Activated CD4-positive, alpha-beta T cell treated with anti-CD3 and anti-CD28 coated beads, Interleukin-2, amount 50 U/mL, for 48 hours (primary cell): ENCODE measurements at regions not wholly inside any gene's neighbourhood (a gene's known extent, or its start where the extent isn't known, plus 50 kb on each side); places are given as distances from the start of the nearest gene placed in this dataset.
A peak's percentile ranks its signal among the peaks of the same experiment; 100 is the strongest.

ENCODE experiments used
- DNase-seq, 2 experiments: peaks; one replicate each; pipeline ENCODE4 v3.0.0-alpha.2; 2020

- DNase-seq: no peak
These were observed 514.6 kb upstream of the FBXO33 start for GRCh38 chr14:39946807-39947206.

DNA sequence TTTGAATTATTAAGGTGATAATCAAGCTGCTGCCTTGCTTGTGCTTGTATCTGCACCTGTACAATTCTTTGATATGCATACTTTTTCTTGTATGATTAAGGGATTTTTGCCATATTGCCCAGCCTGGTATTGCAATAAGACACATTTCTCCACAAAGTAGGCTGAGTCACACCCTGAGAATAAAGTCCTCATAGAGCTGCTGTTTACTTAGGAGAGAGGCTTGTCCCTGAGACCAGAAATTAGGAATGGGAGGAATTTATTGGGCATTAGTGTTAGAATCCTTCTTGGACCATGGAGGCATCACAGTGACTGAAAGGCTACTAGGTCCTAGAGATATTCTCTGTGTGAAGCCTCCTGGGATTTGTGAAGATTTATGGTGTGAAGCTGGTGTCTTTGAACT lies 506.8 kb upstream of the FBXO33 start:
- no peak for DNase-seq

DNA sequence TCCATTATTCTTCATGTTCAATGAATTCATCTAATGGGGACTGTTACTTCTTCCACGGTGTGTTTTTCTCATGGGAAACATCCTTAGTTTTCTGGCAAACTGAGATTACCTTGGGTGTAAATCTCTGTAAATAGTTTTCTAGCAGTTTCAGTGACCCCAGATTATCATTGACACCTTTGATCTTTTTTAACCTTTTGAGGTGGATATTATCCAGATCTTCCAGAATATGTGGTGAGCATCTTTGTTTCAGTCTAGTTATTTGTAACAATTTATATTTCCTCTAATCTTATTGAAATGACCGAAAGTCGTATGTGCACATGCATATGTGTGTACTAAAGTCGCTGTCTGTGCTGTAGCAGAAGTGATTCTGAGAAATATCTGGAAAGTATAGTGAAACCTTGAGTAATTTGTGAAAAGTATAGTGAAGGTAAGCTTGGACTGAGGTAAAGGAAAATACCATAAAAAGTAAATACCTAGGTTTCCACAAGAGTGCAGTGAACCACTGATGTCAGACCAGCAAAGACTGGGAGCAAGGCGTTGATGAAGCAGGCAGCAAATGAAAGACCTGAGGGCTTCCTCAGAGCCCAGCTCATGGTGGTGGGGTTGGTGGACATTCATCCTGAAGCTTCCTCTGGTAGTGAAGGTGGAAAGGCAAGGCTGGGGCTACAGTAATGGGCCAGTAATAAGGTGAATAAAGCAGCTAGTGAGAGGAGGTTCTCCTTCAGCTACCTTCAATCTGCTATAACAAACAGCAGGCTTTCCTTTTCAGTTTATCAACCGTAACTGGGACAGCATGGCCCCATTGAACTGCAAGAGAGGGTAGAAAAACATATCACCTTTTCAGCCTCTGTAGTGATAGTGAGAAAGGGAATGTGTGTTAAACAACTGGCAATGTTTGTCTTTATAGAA lies 480.2 kb upstream of the FBXO33 start:
- DNase-seq: peak in 1 of 2 experiments; percentile 4

DNA sequence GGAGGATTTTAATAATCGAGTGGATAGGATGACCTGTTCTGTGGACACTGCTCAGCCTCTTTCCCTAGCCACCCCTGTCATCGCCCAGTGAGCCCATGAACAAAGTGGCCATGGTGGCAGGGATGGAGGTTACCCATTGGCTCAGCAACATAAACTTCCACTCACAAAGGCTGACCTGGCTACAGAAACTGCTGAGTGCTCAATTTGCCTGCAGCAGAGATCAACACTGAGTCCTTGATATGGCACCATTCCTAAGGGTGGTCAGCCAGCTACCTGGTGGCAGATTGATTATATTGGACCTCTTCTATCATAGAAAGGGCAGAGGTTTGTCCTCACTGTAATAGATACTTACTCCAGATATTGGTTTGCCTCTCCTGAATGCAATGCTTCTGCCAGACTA lies 465.4 kb upstream of the FBXO33 start:
- DNase-seq: no peak

DNA sequence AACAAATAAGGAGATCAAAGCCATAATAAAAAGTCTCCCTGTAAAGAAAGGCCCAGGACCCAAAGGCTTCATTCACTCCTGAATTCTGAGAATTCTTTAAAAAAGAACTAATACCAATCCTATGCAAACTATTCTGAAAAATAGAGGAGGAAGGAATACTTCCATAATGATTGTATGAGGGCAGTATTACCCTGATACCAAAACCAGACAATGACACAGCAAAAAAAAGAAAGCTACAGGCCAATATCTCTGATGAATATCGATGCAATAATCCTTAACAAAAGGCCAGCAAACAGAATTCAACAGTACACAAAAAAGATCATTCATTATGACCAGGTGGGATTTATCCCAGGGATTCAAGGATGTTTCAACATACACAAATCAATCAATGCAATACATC lies 457.8 kb upstream of the FBXO33 start:
- no peak for DNase-seq

DNA sequence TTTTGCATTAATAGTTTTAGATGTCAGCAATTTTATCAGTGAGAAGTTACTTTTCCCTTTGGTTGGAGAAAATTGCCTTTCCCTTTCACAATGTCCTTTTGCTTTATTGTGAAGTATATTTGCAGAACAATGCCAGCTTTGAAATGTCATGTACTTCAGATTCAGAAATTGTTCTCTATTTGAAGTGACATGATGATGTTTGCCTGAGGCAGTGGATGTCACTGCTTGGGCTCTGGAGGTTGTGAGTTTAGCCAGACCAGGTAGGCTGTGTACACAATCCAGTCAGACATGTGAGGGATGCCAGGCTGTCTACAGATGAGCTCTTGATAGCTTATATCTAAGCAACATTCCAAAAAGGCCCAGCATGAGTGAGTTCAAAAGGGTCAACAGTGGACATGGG lies 451.9 kb upstream of the FBXO33 start:
- no peak for DNase-seq

- no peak for DNase-seq
These were observed 448.7 kb upstream of the FBXO33 start for GRCh38 chr14:39880965-39881364.

GRCh38 chr14:39880106-39880695 lies 448.0 kb upstream of the FBXO33 start:
- no peak for DNase-seq

DNA sequence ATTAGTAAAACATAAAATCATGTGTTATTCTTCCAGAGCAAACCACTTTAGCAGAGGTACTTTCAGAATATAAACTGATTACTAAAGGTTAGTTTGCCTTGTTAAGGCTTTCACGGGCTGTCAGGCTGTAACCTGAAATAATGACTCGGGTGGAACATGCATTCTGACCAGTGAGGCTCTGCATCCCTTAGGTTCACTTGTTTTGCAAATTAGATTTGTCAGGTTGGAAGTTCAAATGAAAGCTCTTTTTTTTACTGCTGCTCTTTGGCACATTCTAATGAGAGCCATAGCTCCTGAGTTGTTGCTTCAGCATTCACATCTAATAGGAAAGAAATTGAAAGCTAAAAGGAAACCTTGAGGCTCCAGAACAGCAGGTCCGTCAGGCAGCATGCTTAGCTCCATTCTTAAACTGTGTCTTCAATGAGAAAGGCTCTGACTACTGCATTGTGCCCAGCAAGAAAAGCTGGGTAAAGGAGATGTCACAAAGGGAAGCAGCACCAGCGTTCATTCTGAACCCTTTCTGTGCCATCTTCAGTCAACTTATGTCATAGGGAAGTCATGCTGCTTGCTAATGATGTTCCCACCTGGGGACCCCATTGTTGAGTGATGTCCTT lies 445.5 kb upstream of the FBXO33 start:
- DNase-seq: no peak

GRCh38 chr14:39876916-39877315 lies 444.7 kb upstream of the FBXO33 start:
- DNase-seq: no peak

DNA sequence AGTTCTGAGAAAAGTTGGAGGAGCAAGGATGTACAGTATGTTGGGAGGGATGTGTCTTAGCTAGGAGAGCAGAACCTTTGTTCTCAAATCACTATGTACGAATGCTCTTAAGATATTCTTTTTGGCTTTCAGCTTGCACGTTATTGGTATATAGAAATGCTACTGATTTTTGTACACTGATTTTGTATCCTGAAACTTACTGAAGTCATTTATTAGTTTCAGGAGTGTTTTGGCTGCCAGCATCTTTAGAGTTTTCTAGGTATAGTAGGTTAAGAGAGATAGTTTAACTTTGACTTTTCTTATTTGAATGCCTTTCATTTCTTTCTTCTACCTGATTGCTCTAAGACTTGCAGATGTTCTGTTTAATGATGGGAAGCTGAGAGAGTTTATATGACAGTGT lies 442.8 kb upstream of the FBXO33 start:
- no peak for DNase-seq

DNA sequence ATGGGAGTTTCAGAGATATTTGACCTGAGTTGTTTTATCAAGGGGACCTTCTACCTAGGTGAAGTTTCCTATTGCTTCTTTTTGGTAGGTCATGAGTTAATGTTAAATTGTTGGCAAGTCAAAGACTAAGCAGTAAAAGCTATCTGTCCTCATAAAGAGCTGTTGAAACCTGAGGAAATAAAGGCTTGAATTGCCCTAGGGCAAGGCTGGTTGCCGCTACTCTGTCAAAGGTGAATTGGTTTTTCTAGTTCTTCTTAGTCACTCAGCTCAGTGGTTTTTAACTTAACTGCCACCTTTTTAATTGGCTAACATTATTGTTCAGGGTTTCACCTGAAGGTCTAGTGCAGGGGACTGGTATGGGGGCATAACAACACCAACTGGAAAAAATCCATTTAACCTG lies 441.6 kb upstream of the FBXO33 start:
- no peak for DNase-seq

DNA sequence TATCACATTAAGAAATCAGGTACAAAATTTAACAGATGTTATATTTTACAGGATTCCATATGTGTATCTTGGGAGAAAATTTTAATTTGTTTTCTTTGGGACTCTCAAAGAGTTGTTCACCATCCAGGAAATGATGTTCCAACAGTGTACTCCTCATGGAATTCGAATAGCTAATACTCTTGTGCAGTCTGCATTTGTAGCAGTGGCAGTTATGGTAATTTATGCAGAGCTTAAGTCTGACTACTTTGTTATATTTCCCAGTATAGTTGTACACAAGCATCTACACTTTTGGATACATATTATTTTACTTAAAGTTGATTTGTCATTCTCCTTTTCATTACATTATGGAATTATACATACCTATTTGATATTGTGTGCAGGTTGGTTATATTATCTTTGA lies 436.7 kb upstream of the FBXO33 start:
- no peak for DNase-seq

DNA sequence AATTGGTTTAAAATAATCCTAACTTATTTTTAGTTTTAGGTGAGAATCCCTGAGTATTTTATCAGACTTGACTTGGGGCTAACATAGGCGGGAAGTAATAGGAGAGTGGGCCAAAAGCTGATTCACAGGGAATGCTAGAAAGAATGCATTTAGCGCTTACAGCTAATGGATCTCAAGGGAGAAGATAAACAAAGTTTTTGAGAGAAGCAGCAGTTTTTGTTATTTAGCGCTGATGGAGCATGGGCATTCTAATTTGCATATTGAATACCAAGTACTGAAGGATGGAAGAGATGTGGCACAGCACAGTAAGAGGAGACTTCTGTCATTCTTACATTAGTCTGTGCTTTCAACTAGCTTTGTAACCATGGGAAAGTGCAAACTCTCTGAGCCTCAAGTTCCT lies 436.0 kb upstream of the FBXO33 start:
- DNase-seq: no peak

DNA sequence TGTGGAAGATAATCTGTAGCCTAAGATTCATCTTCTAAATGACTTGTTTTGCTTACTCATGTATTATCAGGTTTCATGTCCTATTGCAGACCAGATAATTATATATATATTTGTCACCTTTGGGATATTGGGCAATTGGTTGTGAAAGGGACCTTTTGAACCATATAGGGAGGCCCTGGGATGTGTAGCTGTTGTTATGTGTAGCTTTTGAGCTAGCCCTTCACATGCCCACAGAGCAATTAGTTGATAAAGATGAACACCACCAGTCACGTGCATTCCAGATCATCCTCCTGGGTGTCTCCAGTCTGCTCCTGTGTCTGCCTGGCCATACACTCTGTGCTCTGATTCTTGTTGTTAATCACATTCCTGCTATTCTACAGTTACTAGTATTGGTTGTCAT lies 431.2 kb upstream of the FBXO33 start:
- DNase-seq: no peak

- no peak for DNase-seq
These were observed 429.5 kb upstream of the FBXO33 start for GRCh38 chr14:39861696-39862095.

GRCh38 chr14:39861229-39861600 lies 429.0 kb upstream of the FBXO33 start:
- DNase-seq: no peak

- no peak for DNase-seq
These were observed 428.5 kb upstream of the FBXO33 start for GRCh38 chr14:39860596-39861228.

GRCh38 chr14:39859314-39859713 lies 427.1 kb upstream of the FBXO33 start:
- DNase-seq: no peak

GRCh38 chr14:39857376-39858055 lies 425.3 kb upstream of the FBXO33 start:
- no peak for DNase-seq

GRCh38 chr14:39853441-39853840 lies 421.2 kb upstream of the FBXO33 start:
- DNase-seq: no peak

- DNase-seq: no peak
These were observed 419.0 kb upstream of the FBXO33 start for GRCh38 chr14:39851202-39851601.

DNA sequence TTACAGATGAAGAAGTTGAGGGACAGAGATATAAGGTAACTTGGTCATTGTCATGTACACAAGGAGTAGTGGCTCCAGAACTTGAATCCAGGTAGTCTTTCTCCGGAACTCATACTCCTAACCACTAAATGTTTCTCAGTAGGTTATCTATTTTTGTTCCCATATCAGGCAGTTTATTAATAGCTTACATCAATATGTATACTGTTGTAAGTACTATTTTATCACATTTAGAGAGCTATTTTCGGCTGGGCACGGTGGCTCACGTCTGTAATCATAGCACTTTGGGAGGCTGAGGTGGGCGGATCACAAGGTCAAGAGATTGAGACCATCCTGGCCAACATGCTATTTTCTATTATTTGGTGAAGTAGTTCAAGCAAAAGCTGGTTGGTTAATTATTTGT lies 415.6 kb upstream of the FBXO33 start:
- DNase-seq: no peak
